Cardiac fibroblast (primary cell): ENCODE measurements at regions not wholly inside any gene's neighbourhood (a gene's known extent, or its start where the extent isn't known, plus 50 kb on each side); places are given as distances from the start of the nearest gene placed in this dataset.
A peak's percentile ranks its signal among the peaks of the same experiment; 100 is the strongest.

Source experiments
- DNase-seq, 2 donors: peaks; one replicate each; pipeline versions ENCODE4 v3.0.0 to v3.0.0-alpha.2; 2010; ENCODE audit warnings: low read depth in 2 of 2
- H3K4me3 ChIP-seq, 2 donors: replicated peaks in 1 of 2; 1 replicate in 1 of 2; 2 replicates in 1 of 2; pipeline ENCODE4 v1.5.1; 2011; ENCODE audit warnings: low read depth in 2 of 2, low read length in 2 of 2, mild to moderate bottlenecking in 2 of 2, moderate library complexity in 1 of 2
- CTCF ChIP-seq: IDR thresholded peaks from one replicate; pipeline ENCODE4 v1.5.1; 2011; ENCODE audit warnings: low read depth, mild to moderate bottlenecking, low read length, inconsistent platforms

- DNase-seq = no peak
- no peak for TF ChIP-seq CTCF
- H3K4me3 ChIP-seq = no peak overlapping the region
These were observed 558.5 kb downstream of the MN1 start for GRCh38 chr22:27242917-27243589.

- no peak for DNase-seq
- no peak overlapping the region for H3K4me3 ChIP-seq
- TF ChIP-seq CTCF = no peak
These were observed 557.2 kb downstream of the MN1 start for GRCh38 chr22:27244328-27244727.

GRCh38 chr22:27245056-27245455 lies 556.5 kb downstream of the MN1 start:
- no peak overlapping the region for H3K4me3 ChIP-seq
- TF ChIP-seq CTCF = no peak
- DNase-seq = no peak

DNA sequence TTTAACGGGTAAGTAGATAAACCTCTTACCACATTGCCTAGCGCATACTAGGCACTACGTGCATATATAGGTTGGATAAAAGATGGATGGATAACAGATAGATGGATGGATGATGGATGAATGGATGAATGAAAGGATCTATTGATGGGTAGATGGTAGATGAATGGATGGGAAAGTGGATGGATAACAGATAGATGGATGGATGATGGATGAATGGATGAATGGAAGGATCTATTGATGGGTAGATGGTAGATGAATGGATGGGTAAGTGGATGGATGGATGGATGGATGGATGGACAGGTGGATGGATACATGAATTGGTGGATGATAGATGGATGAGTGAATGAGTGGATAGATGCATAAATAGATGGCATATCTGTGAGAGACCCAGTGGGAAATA lies 555.0 kb downstream of the MN1 start:
- TF ChIP-seq CTCF = no peak
- DNase-seq = no peak
- H3K4me3 ChIP-seq = no peak overlapping the region

DNA sequence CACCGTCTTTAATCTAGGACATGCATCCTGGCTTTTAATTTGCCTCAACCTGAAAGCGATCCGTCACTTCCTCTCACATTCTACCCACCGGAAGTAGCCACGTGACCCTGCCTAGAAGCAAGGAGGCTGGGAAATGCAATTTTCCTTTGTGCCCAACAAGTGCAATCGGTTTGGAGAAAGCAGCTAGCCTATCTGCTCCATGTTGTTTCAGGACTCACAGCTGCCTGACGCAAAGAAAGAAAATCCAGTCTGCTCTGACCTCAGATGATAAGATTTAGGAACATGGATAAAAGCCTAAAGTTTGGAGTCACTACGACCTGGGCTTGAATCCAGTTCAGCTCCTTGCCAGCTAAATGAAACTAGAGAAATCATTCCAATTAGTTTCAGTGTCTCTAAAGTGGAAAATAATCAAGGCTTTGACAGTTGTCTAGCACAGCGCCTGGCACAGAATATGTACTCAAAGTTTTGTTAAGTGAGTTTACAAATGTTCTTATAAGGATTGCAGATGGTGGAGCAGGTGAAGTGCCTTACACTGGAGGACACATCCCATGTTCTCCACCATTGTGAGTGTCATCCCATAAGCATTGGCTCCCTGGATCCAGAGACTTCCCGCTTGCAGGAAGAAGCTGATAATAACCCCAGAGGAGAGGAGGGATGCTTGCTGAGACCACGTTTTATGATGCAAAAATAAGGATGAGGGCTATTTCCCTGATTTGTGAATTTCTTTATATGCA lies 553.7 kb downstream of the MN1 start:
- H3K4me3 ChIP-seq = no peak overlapping the region
- no peak for TF ChIP-seq CTCF

DNA sequence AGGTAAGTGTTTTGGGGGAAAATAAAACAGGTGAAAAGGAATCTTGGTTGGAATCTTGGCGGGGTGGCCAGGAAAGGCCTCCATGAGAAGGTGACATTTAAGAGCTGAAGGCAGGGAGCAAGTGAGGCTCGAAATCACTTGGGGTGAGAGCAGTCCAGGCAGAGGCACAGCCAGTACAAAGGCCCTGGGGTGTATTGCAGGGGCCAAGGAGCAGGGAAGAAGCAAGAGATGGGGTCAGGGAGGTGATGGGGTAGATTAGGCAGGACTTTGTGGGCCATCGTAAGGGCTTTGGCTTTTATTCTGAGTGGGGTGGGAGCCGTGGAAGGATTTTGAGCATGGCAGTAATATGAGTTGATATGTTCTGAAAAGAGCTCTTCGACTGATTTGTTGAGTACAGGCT lies 551.1 kb downstream of the MN1 start:
- no peak for DNase-seq
- no peak overlapping the region for H3K4me3 ChIP-seq
- TF ChIP-seq CTCF = no peak

More for the DNA sequence above, 553.7 kb downstream of the MN1 start:
- peak; percentile 43 to 93 for DNase-seq
